Endothelial cell (in vitro differentiated cells): ENCODE measurements at regions not wholly inside any gene's neighbourhood (a gene's known extent, or its start where the extent isn't known, plus 50 kb on each side); places are given as distances from the start of the nearest gene placed in this dataset.

Experiments used
- DNase-seq: peaks from one replicate; pipeline ENCODE4 v3.0.0; 2021; ENCODE audit warnings: low spot score
- H3K27ac Mint-ChIP-seq: one replicate; pipeline ENCODE4 v1.8.0; 2021; ENCODE audit warnings: mixed read lengths, inconsistent platforms; ENCODE audit not compliant: unreplicated experiment
- H3K27me3 Mint-ChIP-seq: one replicate; pipeline ENCODE4 v1.8.0; 2021; ENCODE audit warnings: mild to moderate bottlenecking, moderate library complexity, mixed read lengths, inconsistent platforms; ENCODE audit not compliant: unreplicated experiment
- H3K36me3 Mint-ChIP-seq: one replicate; pipeline ENCODE4 v1.8.0; 2021; ENCODE audit warnings: mild to moderate bottlenecking, low read depth, mixed read lengths, inconsistent platforms; ENCODE audit not compliant: unreplicated experiment
- H3K4me1 Mint-ChIP-seq: one replicate; pipeline ENCODE4 v1.8.0; 2021; ENCODE audit warnings: mild to moderate bottlenecking, mixed read lengths, inconsistent platforms; ENCODE audit not compliant: unreplicated experiment
- H3K4me3 Mint-ChIP-seq: one replicate; pipeline ENCODE4 v1.8.0; 2021; ENCODE audit warnings: mild to moderate bottlenecking, mixed read lengths, inconsistent platforms; ENCODE audit not compliant: unreplicated experiment
- H3K9me3 Mint-ChIP-seq: one replicate; pipeline ENCODE4 v1.8.0; 2021; ENCODE audit warnings: mixed read lengths, inconsistent platforms; ENCODE audit not compliant: unreplicated experiment
- CTCF ChIP-seq: fragments of 200-600 bp; sonication (generic); IDR thresholded peaks from one replicate; pipeline ENCODE4 v1.5.0; 2021; ENCODE audit warnings: antibody characterized with exemption; ENCODE audit not compliant: unreplicated experiment

GRCh38 chr20:11395581-11395980 is 522.1 kb upstream of the BTBD3 start:
- no peaks in the 10 kb centered on the region for H3K4me1 Mint-ChIP-seq
- no peak for TF ChIP-seq CTCF
- H3K27me3 Mint-ChIP-seq: no peaks in the 10 kb centered on the region
- no peak for DNase-seq
- no peaks in the 10 kb centered on the region for H3K9me3 Mint-ChIP-seq
- no peaks in the 10 kb centered on the region for H3K36me3 Mint-ChIP-seq
- H3K27ac Mint-ChIP-seq: no peak overlapping the region
- no peak overlapping the region for H3K4me3 Mint-ChIP-seq

- no peak for TF ChIP-seq CTCF
- no peaks in the 10 kb centered on the region for H3K9me3 Mint-ChIP-seq
- H3K27me3 Mint-ChIP-seq: no peaks in the 10 kb centered on the region
- no peak overlapping the region for H3K27ac Mint-ChIP-seq
- H3K4me3 Mint-ChIP-seq: no peak overlapping the region
- no peaks in the 10 kb centered on the region for H3K4me1 Mint-ChIP-seq
- H3K36me3 Mint-ChIP-seq: no peaks in the 10 kb centered on the region
- no peak for DNase-seq
Measured at GRCh38 chr20:11401988-11402387, 515.7 kb upstream of the BTBD3 start.

GRCh38 chr20:11403711-11404110 is 514.0 kb upstream of the BTBD3 start:
- no peaks in the 10 kb centered on the region for H3K9me3 Mint-ChIP-seq
- DNase-seq: no peak

GRCh38 chr20:11406877-11407276 is 510.8 kb upstream of the BTBD3 start:
- TF ChIP-seq CTCF: no peak
- no peak overlapping the region for H3K27ac Mint-ChIP-seq

More at GRCh38 chr20:11403711-11404110, 514.0 kb upstream of the BTBD3 start:
- H3K36me3 Mint-ChIP-seq: no peaks in the 10 kb centered on the region
- no peak overlapping the region for H3K4me3 Mint-ChIP-seq
- H3K27ac Mint-ChIP-seq: no peak overlapping the region
- TF ChIP-seq CTCF: no peak
- H3K4me1 Mint-ChIP-seq: no peaks in the 10 kb centered on the region
- H3K27me3 Mint-ChIP-seq: no peaks in the 10 kb centered on the region

GRCh38 chr20:11409561-11409960 is 508.1 kb upstream of the BTBD3 start:
- DNase-seq: no peak
- H3K27me3 Mint-ChIP-seq: no peaks in the 10 kb centered on the region
- no peak overlapping the region for H3K27ac Mint-ChIP-seq
- no peaks in the 10 kb centered on the region for H3K36me3 Mint-ChIP-seq
- H3K4me1 Mint-ChIP-seq: no peaks in the 10 kb centered on the region
- TF ChIP-seq CTCF: no peak
- no peak overlapping the region for H3K4me3 Mint-ChIP-seq
- H3K9me3 Mint-ChIP-seq: no peaks in the 10 kb centered on the region

More at GRCh38 chr20:11406877-11407276, 510.8 kb upstream of the BTBD3 start:
- H3K36me3 Mint-ChIP-seq: no peaks in the 10 kb centered on the region
- H3K4me3 Mint-ChIP-seq: no peak overlapping the region
- no peaks in the 10 kb centered on the region for H3K9me3 Mint-ChIP-seq
- H3K27me3 Mint-ChIP-seq: no peaks in the 10 kb centered on the region
- DNase-seq: no peak
- H3K4me1 Mint-ChIP-seq: no peaks in the 10 kb centered on the region
